Calu3 (cell line): ENCODE measurements at regions not wholly inside any gene's neighbourhood (a gene's known extent, or its start where the extent isn't known, plus 50 kb on each side); places are given as distances from the start of the nearest gene placed in this dataset.

ENCODE experiments used
- BruUV-seq: library from RNA; stranded (reverse); fragments of 400-500 nt; replicated peaks from 2 replicates; lab custom pipeline; 2021; lab: Mats Ljungman, UMichigan
- CTCF ChIA-PET: fragments of 300-600 bp; sonication (Branson Sonifier 250); formaldehyde crosslinking; loops from one replicate; lab custom pipeline; 2022; ENCODE audit warnings: antibody characterized with exemption; lab: Charles Lee
- DNase-seq: peaks from one replicate; pipeline ENCODE4 v3.0.0; 2022
- H3K27ac Mint-ChIP-seq: one replicate; pipeline ENCODE4 v1.8.0; 2022; ENCODE audit warnings: mixed read lengths; ENCODE audit not compliant: unreplicated experiment
- H3K27me3 Mint-ChIP-seq: one replicate; pipeline ENCODE4 v1.8.0; 2022; ENCODE audit warnings: mixed read lengths; ENCODE audit not compliant: unreplicated experiment
- H3K36me3 Mint-ChIP-seq: one replicate; pipeline ENCODE4 v1.8.0; 2022; ENCODE audit warnings: mild to moderate bottlenecking, moderate library complexity, mixed read lengths; ENCODE audit not compliant: insufficient read depth, unreplicated experiment
- H3K4me1 Mint-ChIP-seq: one replicate; pipeline ENCODE4 v1.8.0; 2022; ENCODE audit warnings: mild to moderate bottlenecking, low read depth, mixed read lengths; ENCODE audit not compliant: unreplicated experiment
- H3K4me3 Mint-ChIP-seq: one replicate; pipeline ENCODE4 v1.8.0; 2022; ENCODE audit warnings: mild to moderate bottlenecking, low read depth, moderate library complexity, mixed read lengths; ENCODE audit not compliant: unreplicated experiment
- H3K9me3 Mint-ChIP-seq: one replicate; pipeline ENCODE4 v1.8.0; 2022; ENCODE audit warnings: low read depth, mixed read lengths; ENCODE audit not compliant: unreplicated experiment
- intact Hi-C: fragments of 100-400 bp; cut with micrococcal nuclease; formaldehyde crosslinking; loops from one replicate; pipeline ENCODE4 v1.10.0; 2022; ENCODE audit not compliant: unreplicated experiment
- TF ChIP-seq, protein P1 (sequence below): fragments of 200-600 bp; IDR thresholded peaks from one replicate; pipeline ENCODE4 v1.8.0; 2022; ENCODE audit warnings: antibody characterized with exemption; ENCODE audit not compliant: unreplicated experiment

DNA sequence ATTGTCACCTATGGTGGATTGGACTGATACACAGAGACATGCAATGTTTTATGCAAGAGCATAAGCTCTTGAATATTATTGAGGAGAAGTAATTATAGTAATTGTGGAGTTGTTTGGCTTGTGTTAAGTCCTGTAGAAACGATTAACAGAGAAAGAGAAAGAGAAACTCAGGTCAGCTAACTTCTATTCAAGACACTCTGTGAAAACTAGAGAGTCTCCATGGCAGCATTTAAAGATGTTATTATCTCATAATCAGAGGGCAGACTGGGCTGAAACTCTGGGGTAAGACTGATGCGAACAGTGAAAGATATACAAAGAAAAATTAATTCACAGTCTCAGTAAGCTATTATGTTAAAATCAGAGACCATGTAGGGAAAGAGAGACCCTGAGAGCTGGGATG, 625.7 kb downstream of the FAT4 start:
- intact Hi-C loops, result no loop called here
- Mint-ChIP-seq H3K27ac (no peak overlapping the region), H3K9me3 (no peaks in the 10 kb centered on the region), H3K4me1 (peaks cover 9% of the 10 kb centered on the region), H3K4me3 (no peak overlapping the region), H3K36me3 (no peaks in the 10 kb centered on the region), H3K27me3 (no peaks in the 10 kb centered on the region)
- CTCF ChIA-PET, result no interaction called here
- no TSS peak for BruUV-seq
- DNase-seq, result no peak
- TF ChIP-seq, protein P1, sequence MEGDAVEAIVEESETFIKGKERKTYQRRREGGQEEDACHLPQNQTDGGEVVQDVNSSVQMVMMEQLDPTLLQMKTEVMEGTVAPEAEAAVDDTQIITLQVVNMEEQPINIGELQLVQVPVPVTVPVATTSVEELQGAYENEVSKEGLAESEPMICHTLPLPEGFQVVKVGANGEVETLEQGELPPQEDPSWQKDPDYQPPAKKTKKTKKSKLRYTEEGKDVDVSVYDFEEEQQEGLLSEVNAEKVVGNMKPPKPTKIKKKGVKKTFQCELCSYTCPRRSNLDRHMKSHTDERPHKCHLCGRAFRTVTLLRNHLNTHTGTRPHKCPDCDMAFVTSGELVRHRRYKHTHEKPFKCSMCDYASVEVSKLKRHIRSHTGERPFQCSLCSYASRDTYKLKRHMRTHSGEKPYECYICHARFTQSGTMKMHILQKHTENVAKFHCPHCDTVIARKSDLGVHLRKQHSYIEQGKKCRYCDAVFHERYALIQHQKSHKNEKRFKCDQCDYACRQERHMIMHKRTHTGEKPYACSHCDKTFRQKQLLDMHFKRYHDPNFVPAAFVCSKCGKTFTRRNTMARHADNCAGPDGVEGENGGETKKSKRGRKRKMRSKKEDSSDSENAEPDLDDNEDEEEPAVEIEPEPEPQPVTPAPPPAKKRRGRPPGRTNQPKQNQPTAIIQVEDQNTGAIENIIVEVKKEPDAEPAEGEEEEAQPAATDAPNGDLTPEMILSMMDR, result no peak

DNA sequence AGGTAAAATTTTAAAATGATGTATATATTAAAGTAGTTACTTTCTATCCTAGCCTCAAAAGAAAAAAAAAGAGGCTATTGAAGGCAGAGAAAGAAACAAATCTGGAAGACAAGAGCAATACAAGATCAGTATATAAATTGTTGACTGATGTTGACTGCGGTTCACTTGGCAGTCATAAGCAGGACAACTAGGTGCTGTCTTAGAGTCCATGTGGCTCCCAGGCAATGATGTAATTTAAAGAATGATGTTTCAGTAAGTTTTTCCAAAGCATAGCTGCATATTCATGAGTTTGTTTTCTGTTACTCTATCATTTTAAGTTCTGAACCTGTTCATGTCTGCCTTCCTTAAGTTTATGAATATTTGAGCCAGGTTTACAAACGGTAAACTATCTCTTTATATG, 630.2 kb downstream of the FAT4 start:
- Mint-ChIP-seq H3K27me3 (no peaks in the 10 kb centered on the region), H3K9me3 (no peaks in the 10 kb centered on the region), H3K4me3 (no peak overlapping the region), H3K27ac (no peak overlapping the region), H3K36me3 (no peaks in the 10 kb centered on the region), H3K4me1 (peaks cover 6% of the 10 kb centered on the region)
- CTCF ChIA-PET, result no interaction called here
- no TSS peak for BruUV-seq
- DNase-seq, result no peak
- intact Hi-C loops, result no loop called here
- TF ChIP-seq, protein P1, result no peak

- Mint-ChIP-seq H3K36me3 (no peaks in the 10 kb centered on the region), H3K4me1 (no peaks in the 10 kb centered on the region), H3K4me3 (no peak overlapping the region), H3K9me3 (no peaks in the 10 kb centered on the region), H3K27ac (no peak overlapping the region), H3K27me3 (no peaks in the 10 kb centered on the region)
- intact Hi-C loops, result no loop called here
- CTCF ChIA-PET, result no interaction called here
- BruUV-seq, result no TSS peak
- no peak for DNase-seq
- TF ChIP-seq, protein P1, result no peak
Measured at GRCh38 chr4:125948021-125948420, 633.3 kb downstream of the FAT4 start.

GRCh38 chr4:125951261-125951887, 636.6 kb downstream of the FAT4 start:
- Mint-ChIP-seq H3K9me3 (no peaks in the 10 kb centered on the region), H3K4me3 (no peak overlapping the region), H3K27me3 (no peaks in the 10 kb centered on the region), H3K36me3 (no peaks in the 10 kb centered on the region), H3K27ac (no peak overlapping the region), H3K4me1 (no peaks in the 10 kb centered on the region)
- no peak for DNase-seq
- intact Hi-C loops, result no loop called here
- TF ChIP-seq, protein P1, result no peak
- CTCF ChIA-PET, result no interaction called here
- no TSS peak for BruUV-seq
